DMS153 treated with DMSO at 0.1 percent for 48 hours (cell line): ENCODE measurements at regions not wholly inside any gene's neighbourhood (a gene's known extent, or its start where the extent isn't known, plus 50 kb on each side); places are given as distances from the start of the nearest gene placed in this dataset.

ENCODE experiments used
- DNase-seq: peaks from one replicate; lab custom pipeline; 2025; ENCODE audit not compliant: unreplicated experiment; lab: John Stamatoyannopoulos, UW

DNA sequence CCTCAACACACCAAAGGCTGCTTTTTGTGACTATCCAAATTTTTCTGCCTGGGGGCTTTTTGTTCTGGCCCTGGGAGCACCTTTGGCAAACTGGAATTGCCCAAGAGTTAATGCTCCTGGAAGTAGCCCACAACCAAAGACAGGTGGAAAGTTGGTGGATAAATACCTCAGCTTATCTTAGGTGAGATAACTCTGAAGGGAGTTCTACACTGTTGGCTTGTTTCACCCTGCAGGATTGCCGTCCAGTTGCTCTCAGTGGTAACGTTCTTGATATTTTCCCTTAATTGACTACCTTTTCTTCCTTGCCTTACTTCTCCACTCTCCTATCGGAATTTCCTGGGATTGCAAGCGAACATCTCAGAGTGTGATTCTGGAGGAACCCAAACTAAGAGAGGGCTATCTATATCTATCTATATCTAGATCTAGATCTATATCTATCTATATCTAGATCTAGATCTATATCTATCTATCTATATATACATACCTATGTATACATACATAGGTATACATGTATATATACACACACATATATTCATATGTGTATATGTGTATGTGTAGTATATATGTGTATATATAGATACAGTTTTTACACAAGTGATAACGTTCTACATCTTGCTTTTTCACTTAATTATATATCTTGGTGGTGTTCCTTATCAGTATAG is 82.6 kb upstream of the DHX15 start:
- DNase-seq = no peak

DNA sequence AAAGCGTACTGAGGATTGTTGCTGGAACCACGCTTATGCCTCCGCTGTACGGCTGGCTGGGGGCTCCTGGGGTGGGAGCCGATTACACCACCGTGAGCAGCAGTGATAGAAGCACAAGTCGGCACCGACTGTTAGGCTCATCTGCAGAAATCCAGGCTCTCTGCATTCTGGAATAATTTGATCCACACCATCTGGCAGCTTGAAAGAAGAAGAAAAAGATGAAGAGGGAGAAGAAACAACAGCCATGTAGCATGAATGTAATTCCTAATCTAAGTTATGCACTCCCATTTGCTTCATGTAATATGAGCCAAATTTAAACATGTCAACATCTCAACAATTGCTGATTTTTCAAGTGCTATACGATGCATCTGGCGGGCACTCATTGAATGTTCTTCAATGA is 84.6 kb upstream of the DHX15 start:
- DNase-seq = no peak

DNA sequence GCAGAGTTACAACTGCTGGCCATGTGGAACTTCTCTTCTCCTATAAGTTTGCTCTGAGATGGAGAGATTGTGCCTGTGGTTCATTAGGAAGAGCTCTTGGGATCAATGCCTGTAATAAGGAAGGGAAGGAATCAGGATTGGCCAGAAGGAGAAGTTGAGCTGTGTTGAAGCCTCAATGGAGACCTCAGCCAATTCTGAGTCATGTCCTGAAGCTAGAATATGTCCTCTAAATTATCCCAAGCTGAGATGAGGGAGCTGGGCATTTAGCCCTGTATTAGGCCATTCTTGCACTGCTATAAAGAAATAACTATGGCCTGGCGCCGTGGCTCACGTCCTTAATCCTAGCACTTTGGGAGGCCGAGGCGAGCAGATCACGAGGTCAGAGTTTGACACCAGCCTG is 85.4 kb upstream of the DHX15 start:
- DNase-seq = no peak

- no peak for DNase-seq
Observed at GRCh38 chr4:24671849-24672248, 87.5 kb upstream of the DHX15 start.

DNA sequence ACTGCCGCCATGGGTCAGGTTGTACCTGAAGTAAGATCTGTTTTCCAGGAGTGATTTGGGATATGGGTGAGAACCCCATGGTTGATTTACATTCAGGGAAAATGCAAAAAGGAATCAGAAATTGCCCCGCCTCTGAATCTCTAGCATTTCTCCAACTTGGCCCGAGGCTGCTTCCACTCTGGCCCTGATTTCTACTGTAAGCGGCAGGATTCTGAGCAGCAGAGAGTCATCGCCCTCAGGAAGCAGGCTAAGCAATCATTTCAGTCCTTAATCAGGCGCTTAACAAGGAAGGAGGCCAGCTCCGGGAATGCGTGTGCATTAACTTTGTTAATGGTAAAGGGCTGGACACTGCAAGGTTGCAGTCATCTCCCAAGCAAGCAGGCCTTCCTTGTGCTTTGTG is 88.5 kb upstream of the DHX15 start:
- DNase-seq = no peak

DNA sequence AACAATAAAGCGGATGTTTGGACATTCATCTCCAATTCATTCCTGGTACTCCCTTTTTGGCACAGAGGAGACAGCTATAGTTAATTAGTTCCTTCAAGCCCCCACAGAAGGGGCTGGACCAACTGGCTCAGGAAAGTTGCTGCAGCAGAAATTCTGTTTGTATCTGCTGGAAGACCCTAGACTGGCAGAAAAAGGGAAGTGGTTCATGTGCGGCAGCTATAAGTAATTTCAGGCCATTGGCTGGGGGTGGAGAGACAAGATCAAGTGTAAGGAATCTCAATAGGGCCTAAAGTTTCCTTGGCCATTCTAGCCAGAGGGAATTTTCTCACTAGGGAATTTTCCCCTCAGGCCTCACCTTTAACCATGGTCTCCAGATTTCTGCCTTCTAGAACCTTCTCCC is 89.9 kb upstream of the DHX15 start:
- DNase-seq = no peak

- DNase-seq = no peak
Observed at GRCh38 chr4:24675721-24676389, 91.5 kb upstream of the DHX15 start.

GRCh38 chr4:24677909-24678308 is 93.6 kb upstream of the DHX15 start:
- DNase-seq = no peak

DNA sequence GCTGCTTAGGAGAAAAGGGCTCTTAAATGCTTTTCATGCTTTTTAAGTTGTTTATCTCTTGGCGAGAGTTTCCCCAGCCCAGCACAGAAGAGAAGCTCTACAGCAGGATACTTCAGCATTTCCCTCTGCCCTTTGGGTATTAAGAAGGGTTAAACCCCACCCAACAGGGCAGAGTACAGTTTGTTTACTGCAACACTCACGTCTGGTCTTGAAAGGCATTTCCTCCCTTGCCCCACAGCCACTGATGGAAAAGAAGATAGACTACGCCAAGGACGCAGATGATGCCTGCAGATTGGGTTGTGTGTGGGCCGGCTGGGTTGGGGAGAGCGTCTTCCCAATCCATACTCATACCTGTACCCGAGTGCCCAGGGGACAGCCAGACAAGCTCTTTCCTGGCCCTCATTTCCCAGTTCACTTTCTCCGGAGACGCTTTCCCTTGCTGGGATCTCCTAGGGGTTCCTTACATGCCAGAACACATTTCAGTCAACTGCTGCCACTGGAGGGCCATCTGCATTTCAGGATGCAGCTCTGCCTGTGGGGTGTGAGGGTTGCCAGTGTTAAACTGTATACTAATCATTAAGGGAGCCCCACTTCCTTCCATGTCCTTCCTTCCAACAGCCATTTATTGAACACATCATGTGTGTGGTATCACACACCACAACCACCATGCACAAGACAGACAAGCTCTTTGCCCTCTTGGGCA is 96.5 kb upstream of the DHX15 start:
- DNase-seq = no peak

GRCh38 chr4:24683116-24683515 is 98.8 kb upstream of the DHX15 start:
- DNase-seq = no peak

- DNase-seq = no peak
Observed at GRCh38 chr4:24686866-24687692, 102.7 kb upstream of the DHX15 start.

DNA sequence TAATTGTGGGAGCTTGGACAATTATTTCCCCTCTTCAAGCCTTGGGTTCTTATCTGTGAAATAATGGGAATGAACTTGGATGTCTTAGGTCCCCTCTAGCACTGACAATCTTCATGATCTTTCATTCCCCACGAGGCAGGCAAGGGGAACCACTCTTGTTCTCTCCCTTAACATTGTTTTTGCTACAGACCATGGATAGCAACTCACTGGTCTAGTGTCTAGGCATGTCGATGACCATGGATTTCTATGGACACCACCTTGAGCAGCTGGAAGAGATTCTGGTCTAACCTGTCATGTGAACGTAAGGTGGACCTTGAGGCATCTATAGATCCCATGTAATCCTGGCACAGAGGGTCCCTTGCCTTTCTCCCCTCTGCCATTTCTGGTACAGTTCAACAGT is 104.1 kb upstream of the DHX15 start:
- DNase-seq = no peak

GRCh38 chr4:24689212-24689611 is 104.9 kb upstream of the DHX15 start:
- DNase-seq = no peak

DNA sequence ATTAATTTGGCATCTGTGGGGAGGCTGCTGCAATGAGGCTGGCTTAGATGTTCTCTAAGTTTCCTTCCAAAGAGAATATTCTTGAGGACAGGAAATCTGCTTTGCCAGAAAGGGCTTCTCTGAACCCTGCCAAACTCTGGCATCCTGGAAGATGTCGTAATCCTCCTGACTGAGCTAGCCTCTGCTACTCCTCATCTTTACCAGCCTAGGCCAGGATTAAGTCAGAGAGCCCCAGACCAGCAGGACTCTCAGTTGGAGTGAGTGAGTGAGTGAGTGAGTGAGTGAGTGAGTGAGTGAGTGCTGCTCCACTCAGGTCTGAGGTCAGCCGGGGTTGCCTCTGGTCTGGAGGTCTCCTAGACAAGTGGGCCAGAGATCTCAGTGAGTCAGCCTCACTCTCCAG is 104.9 kb upstream of the SOD3 start:
- no peak for DNase-seq

- no peak for DNase-seq
Observed at GRCh38 chr4:24693636-24694035, 101.7 kb upstream of the SOD3 start.

DNA sequence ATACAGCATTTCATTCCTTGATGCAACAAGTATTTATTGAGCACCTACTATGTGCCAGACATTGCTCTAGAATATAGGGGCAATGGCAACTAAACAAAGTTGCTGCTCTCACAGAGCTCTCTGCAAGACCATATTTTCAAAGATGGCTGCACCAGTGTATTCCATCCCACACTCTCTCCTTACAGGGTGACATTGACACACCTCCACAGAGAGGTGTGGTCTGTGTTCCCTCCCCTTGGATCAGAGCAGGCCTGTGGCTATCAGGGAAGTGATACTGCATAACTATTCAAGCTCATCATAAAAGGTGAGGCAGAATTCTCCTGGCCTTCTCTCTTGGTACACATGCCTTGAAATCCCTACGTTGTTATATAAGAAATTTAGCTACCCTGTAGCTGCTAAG is 95.3 kb upstream of the SOD3 start:
- DNase-seq = no peak

GRCh38 chr4:24701683-24702082 is 93.7 kb upstream of the SOD3 start:
- DNase-seq = no peak

- no peak for DNase-seq
Observed at GRCh38 chr4:24702281-24702680, 93.1 kb upstream of the SOD3 start.

- DNase-seq = no peak
Observed at GRCh38 chr4:24703298-24703697, 92.1 kb upstream of the SOD3 start.

- DNase-seq = no peak
Observed at GRCh38 chr4:24704149-24704548, 91.2 kb upstream of the SOD3 start.

- DNase-seq = no peak
Observed at GRCh38 chr4:24705016-24705753, 90.2 kb upstream of the SOD3 start.
